ENCODE measurements at regions not wholly inside any gene's neighbourhood (a gene's known extent, or its start where the extent isn't known, plus 50 kb on each side); places are given as distances from the start of the nearest gene placed in this dataset.

- H3K79me2 ChIP-seq (ENCODE audit: low read length): no peaks in the 10 kb centered on the region
Measured at GRCh38 chr5:2199697-2200096, 317.0 kb upstream of the IRX4 start.

DNA sequence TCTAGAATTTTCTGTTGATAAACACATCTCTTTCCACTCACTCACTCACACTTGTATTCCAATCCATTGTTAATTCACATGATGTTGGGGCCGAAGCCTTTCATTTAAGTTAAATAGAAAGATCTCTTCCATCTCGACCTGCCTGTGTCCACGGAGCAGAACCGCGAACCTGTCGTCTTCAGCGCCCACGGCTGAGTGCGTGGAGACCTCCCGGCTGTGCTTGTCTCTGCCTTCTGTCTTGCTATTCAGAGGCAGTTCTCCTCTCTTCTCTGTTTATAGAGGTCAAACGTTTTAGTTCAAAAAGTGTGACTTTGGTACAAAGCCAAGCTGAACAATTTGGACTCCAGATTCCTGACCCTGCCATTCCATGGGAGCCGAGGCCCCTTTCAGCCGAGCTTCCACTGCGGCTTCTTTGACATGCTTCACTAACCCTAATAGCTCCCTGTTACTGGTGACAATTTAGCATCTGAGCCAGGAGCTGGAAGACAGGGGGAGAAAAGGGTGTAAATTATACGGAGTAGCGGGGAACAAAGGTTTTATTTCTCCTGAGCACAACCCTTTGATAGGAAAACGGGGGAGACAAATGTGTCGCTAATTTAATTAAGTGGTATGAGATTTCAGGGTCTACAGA lies 314.4 kb upstream of the IRX4 start:
- H2AFZ ChIP-seq (ENCODE audit: low read length): no peak overlapping the region
- H3K4me3 ChIP-seq (ENCODE audit: low read length): no peak overlapping the region
- no peaks in the 10 kb centered on the region for H3K9me2 ChIP-seq (replicated peaks; ENCODE audit: insufficient read depth, low read length)
- no peaks in the 10 kb centered on the region for H3K79me2 ChIP-seq (ENCODE audit: low read length)
- H4K20me1 ChIP-seq (ENCODE audit: insufficient read depth, low read length): no peaks in the 10 kb centered on the region
- TF ChIP-seq EZH2phosphoT487 (IDR thresholded peaks at IDR 0.05; ENCODE audit: low read length) (no peak), EZH2 (optimal IDR thresholded peaks at IDR 0.05; ENCODE audit: low read depth, low read length) (no peak), CTCF (IDR thresholded peaks at IDR 0.05; ENCODE audit: low read length) (no peak)
- H3K4me2 ChIP-seq (ENCODE audit: low read depth, low read length): no peak overlapping the region
- no peak overlapping the region for H3K9ac ChIP-seq (ENCODE audit: low read length)
- no peaks in the 10 kb centered on the region for H3K36me3 ChIP-seq (replicated peaks; ENCODE audit: insufficient read depth, low read length)
- DNase-seq: no peak
- no peaks in the 10 kb centered on the region for H3K4me1 ChIP-seq (ENCODE audit: low read length)
- H3K27me3 ChIP-seq (replicated peaks; ENCODE audit: insufficient read depth, low read length): no peaks in the 10 kb centered on the region
- H3K9me3 ChIP-seq (replicated peaks; ENCODE audit: insufficient read depth, low read length): no peaks in the 10 kb centered on the region
- no peak overlapping the region for H3K27ac ChIP-seq (ENCODE audit: low read length)
- H3F3A ChIP-seq (ENCODE audit: insufficient read depth, low read length): no peaks in the 10 kb centered on the region

More at GRCh38 chr5:2199697-2200096, 317.0 kb upstream of the IRX4 start:
- H3K27me3 ChIP-seq (replicated peaks; ENCODE audit: insufficient read depth, low read length): no peaks in the 10 kb centered on the region
- DNase-seq: no peak
- no peak overlapping the region for H3K9ac ChIP-seq (ENCODE audit: low read length)
- H3K4me2 ChIP-seq (ENCODE audit: low read depth, low read length): no peak overlapping the region
- H3K4me3 ChIP-seq (ENCODE audit: low read length): no peak overlapping the region
- H3K36me3 ChIP-seq (replicated peaks; ENCODE audit: insufficient read depth, low read length): no peaks in the 10 kb centered on the region
- no peak overlapping the region for H2AFZ ChIP-seq (ENCODE audit: low read length)
- H3K4me1 ChIP-seq (ENCODE audit: low read length): no peaks in the 10 kb centered on the region
- H3K27ac ChIP-seq (ENCODE audit: low read length): no peak overlapping the region
- H3K9me3 ChIP-seq (replicated peaks; ENCODE audit: insufficient read depth, low read length): no peaks in the 10 kb centered on the region
- TF ChIP-seq CTCF (IDR thresholded peaks at IDR 0.05; ENCODE audit: low read length) (no peak), EZH2 (optimal IDR thresholded peaks at IDR 0.05; ENCODE audit: low read depth, low read length) (no peak), EZH2phosphoT487 (IDR thresholded peaks at IDR 0.05; ENCODE audit: low read length) (no peak)
- H3K9me2 ChIP-seq (replicated peaks; ENCODE audit: insufficient read depth, low read length): no peaks in the 10 kb centered on the region
- no peaks in the 10 kb centered on the region for H3F3A ChIP-seq (ENCODE audit: insufficient read depth, low read length)
- H4K20me1 ChIP-seq (ENCODE audit: insufficient read depth, low read length): no peaks in the 10 kb centered on the region

- Histone ChIP-seq H3K9ac (ENCODE audit: low read length) (no peak overlapping the region), H3K27ac (ENCODE audit: low read length) (no peak overlapping the region), H3K4me3 (ENCODE audit: low read length) (no peak overlapping the region), H3F3A (ENCODE audit: insufficient read depth, low read length) (no peaks in the 10 kb centered on the region), H4K20me1 (ENCODE audit: insufficient read depth, low read length) (no peaks in the 10 kb centered on the region), H3K36me3 (replicated peaks; ENCODE audit: insufficient read depth, low read length) (no peaks in the 10 kb centered on the region), H3K9me3 (replicated peaks; ENCODE audit: insufficient read depth, low read length) (no peaks in the 10 kb centered on the region), H3K79me2 (ENCODE audit: low read length) (no peaks in the 10 kb centered on the region), H3K4me2 (ENCODE audit: low read depth, low read length) (no peak overlapping the region), H2AFZ (ENCODE audit: low read length) (no peak overlapping the region), H3K4me1 (ENCODE audit: low read length) (no peaks in the 10 kb centered on the region), H3K9me2 (replicated peaks; ENCODE audit: insufficient read depth, low read length) (no peaks in the 10 kb centered on the region), H3K27me3 (replicated peaks; ENCODE audit: insufficient read depth, low read length) (no peaks in the 10 kb centered on the region)
- TF ChIP-seq EZH2 (optimal IDR thresholded peaks at IDR 0.05; ENCODE audit: low read depth, low read length): no peak
- no peak for TF ChIP-seq CTCF (IDR thresholded peaks at IDR 0.05; ENCODE audit: low read length)
- no peak for TF ChIP-seq EZH2phosphoT487 (IDR thresholded peaks at IDR 0.05; ENCODE audit: low read length)
- DNase-seq: no peak
Measured at GRCh38 chr5:2196416-2196815, 313.7 kb upstream of the IRX4 start.
